ENCODE measurements at regions not wholly inside any gene's neighbourhood (a gene's known extent, or its start where the extent isn't known, plus 50 kb on each side); places are given as distances from the start of the nearest gene placed in this dataset.
"Not testable (repeated sequence)": the region's sequence is repeated elsewhere in the genome, so short reads cannot be mapped to it uniquely, and the experiment has no call there.

GRCh38 chr3:115204475-115204874 lies 57.4 kb upstream of the ZBTB20 start:
- Mint-ChIP-seq H3K4me1 (ENCODE audit: low read depth) (no peaks in the 10 kb centered on the region), H3K4me3 (no peak overlapping the region), H3K27me3 (no peaks in the 10 kb centered on the region), H3K9me3 (no peaks in the 10 kb centered on the region), H3K27ac (no peak overlapping the region), H3K36me3 (ENCODE audit: low read depth) (no peaks in the 10 kb centered on the region)
- ChIA-PET CTCF (no interaction called here), POLR2A (no interaction called here)
- no peak for DNase-seq
- intact Hi-C loops (cut with micrococcal nuclease), result no loop called here
- no peak for ATAC-seq
- TF ChIP-seq, protein P1, sequence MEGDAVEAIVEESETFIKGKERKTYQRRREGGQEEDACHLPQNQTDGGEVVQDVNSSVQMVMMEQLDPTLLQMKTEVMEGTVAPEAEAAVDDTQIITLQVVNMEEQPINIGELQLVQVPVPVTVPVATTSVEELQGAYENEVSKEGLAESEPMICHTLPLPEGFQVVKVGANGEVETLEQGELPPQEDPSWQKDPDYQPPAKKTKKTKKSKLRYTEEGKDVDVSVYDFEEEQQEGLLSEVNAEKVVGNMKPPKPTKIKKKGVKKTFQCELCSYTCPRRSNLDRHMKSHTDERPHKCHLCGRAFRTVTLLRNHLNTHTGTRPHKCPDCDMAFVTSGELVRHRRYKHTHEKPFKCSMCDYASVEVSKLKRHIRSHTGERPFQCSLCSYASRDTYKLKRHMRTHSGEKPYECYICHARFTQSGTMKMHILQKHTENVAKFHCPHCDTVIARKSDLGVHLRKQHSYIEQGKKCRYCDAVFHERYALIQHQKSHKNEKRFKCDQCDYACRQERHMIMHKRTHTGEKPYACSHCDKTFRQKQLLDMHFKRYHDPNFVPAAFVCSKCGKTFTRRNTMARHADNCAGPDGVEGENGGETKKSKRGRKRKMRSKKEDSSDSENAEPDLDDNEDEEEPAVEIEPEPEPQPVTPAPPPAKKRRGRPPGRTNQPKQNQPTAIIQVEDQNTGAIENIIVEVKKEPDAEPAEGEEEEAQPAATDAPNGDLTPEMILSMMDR (IDR thresholded peaks at IDR 0.05), result no peak

- intact Hi-C loops (cut with micrococcal nuclease), result no loop called here
- DNase-seq (no peak), ATAC-seq (no peak)
- CTCF ChIA-PET, result interaction anchor here (1.0 to 1.1 kb wide), 2 partner anchors 117 to 382 kb away, joined by 3 read pairs; no protein-coding TSS in a partner anchor
- H3K27ac Mint-ChIP-seq, result no peak overlapping the region
- H3K4me3 Mint-ChIP-seq, result no peak overlapping the region
- no peaks in the 10 kb centered on the region for H3K36me3 Mint-ChIP-seq (ENCODE audit: low read depth)
- no peaks in the 10 kb centered on the region for H3K27me3 Mint-ChIP-seq
- POLR2A ChIA-PET, result no interaction called here
- H3K4me1 Mint-ChIP-seq (ENCODE audit: low read depth), result no peaks in the 10 kb centered on the region
- TF ChIP-seq, protein P1 (IDR thresholded peaks at IDR 0.05), result no peak
- H3K9me3 Mint-ChIP-seq, result no peaks in the 10 kb centered on the region
Measured at GRCh38 chr3:115208066-115208750, 61.1 kb upstream of the ZBTB20 start.

DNA sequence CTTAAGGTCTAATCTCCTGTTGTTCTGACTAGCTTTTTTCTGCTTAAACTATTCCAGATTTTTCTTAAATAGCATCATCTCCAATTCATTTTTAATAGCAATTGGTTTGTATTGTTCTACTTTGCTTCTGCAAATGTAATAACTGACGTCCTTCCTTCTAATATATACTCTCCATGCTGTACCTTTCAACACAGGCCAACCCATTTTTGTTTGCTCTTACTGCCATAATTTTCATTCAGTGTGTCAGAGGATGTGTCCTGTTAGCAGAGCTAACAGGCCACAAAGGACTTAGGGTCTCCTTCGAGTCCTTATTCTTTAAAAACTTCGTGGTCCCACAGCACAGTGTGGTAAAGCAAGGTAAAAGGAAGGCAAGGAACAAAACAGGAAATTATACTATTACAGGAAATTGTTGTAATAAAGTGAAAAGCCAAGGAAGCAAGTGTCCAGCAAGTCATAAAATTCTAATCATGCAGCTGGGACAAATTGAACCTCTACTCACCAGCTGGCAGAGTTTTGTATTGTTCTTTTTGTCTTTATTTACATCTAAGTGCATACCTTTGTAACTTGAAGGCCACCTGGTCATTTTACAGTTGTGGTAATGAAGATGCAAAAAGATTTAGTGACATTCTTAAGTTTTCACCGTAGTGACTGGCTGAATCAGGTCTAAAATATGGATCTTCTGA lies 64.9 kb upstream of the ZBTB20 start:
- POLR2A ChIA-PET, result interaction anchor here (0.5 kb wide), 1 partner anchor 59 kb away, joined by 3 read pairs; no protein-coding TSS in a partner anchor
- intact Hi-C loops (cut with micrococcal nuclease), result loop anchor here (10.0 kb wide), 1 partner anchor 603 kb away; no protein-coding TSS in a partner anchor
- CTCF ChIA-PET, result interaction anchor here (0.7 to 1.1 kb wide), 3 partner anchors 120 to 573 kb away, joined by 3 to 4 read pairs (median 3); no protein-coding TSS in a partner anchor
- Mint-ChIP-seq H3K4me3 (no peak overlapping the region), H3K9me3 (no peaks in the 10 kb centered on the region), H3K27me3 (no peaks in the 10 kb centered on the region), H3K4me1 (ENCODE audit: low read depth) (no peaks in the 10 kb centered on the region), H3K27ac (no peak overlapping the region), H3K36me3 (ENCODE audit: low read depth) (no peaks in the 10 kb centered on the region)
- DNase-seq, result no peak
- no peak for ATAC-seq
- TF ChIP-seq, protein P1 (IDR thresholded peaks at IDR 0.05), result no peak

DNA sequence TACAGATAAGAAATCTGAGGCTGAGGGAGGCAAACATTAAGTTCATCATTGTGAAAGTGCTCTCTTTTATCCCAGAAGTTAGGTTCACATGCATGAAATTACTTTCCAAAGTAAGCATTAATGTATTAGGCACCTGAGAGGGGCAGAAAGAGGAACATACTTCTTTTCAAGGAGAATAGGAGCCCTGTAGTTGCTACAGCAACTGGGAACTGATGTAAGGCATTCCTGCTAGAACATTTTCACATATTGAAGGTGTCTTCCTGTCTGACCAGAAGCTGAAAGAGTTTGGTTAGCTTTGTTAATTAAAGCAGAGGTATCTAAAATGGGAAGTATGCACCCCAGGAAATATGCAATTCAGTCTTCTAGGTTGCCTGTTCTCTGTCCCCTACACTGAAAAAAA lies 65.5 kb upstream of the ZBTB20 start:
- no peaks in the 10 kb centered on the region for H3K36me3 Mint-ChIP-seq (ENCODE audit: low read depth)
- no peak overlapping the region for H3K27ac Mint-ChIP-seq
- no peak overlapping the region for H3K4me3 Mint-ChIP-seq
- POLR2A ChIA-PET, result no interaction called here
- intact Hi-C loops (cut with micrococcal nuclease), result loop anchor here (10.0 kb wide), 1 partner anchor 602 kb away; no protein-coding TSS in a partner anchor
- no peak for ATAC-seq
- no peaks in the 10 kb centered on the region for H3K27me3 Mint-ChIP-seq
- DNase-seq, result no peak
- H3K9me3 Mint-ChIP-seq, result no peaks in the 10 kb centered on the region
- TF ChIP-seq, protein P1 (IDR thresholded peaks at IDR 0.05), result no peak
- CTCF ChIA-PET, result interaction anchor here (1.1 kb wide), 1 partner anchor 481 kb away, joined by 3 read pairs; no protein-coding TSS in a partner anchor
- no peaks in the 10 kb centered on the region for H3K4me1 Mint-ChIP-seq (ENCODE audit: low read depth)

DNA sequence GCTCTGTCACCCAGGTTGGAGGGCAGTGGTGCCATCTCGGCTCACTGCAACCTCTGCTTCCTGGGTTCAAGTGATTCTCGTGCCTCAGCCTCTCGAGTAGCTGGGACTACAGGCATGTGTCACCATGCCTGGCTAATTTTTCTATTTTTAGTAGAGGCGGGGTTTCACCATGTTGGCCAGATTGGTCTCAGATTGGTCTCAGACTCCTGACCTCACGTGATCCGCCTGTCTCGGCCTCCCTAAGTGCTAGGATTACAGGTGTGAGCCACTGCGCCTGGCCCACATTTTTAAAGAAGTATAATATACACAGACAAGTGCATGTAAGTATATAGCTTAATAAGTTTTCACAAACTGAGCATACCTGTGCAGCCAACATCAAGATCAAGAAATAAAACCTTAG lies 66.0 kb upstream of the ZBTB20 start:
- H3K4me3 Mint-ChIP-seq; DNase-seq; POLR2A ChIA-PET; H3K4me1 Mint-ChIP-seq (ENCODE audit: low read depth); H3K36me3 Mint-ChIP-seq (ENCODE audit: low read depth); H3K27ac Mint-ChIP-seq; H3K27me3 Mint-ChIP-seq; ATAC-seq; H3K9me3 Mint-ChIP-seq: not testable (repeated sequence)
- CTCF ChIA-PET, result interaction anchor here (1.1 kb wide), 1 partner anchor 480 kb away, joined by 3 read pairs; no protein-coding TSS in a partner anchor
- intact Hi-C loops (cut with micrococcal nuclease), result loop anchor here (10.0 kb wide), 1 partner anchor 602 kb away; no protein-coding TSS in a partner anchor
